OCI-LY3 (cell line): ENCODE measurements at regions not wholly inside any gene's neighbourhood (a gene's known extent, or its start where the extent isn't known, plus 50 kb on each side); places are given as distances from the start of the nearest gene placed in this dataset.

Experiments used
- EZH2phosphoT487 ChIP-seq: fragments of 200-600 bp; shearing (Covaris generic); IDR thresholded peaks from 2 replicates; pipeline ENCODE4 v1.6.1; 2018; ENCODE audit warnings: antibody characterized with exemption, mixed run types, low read depth
- TF ChIP-seq, protein P1 (sequence below): fragments of 200-600, 300-600 bp; sonication (generic); IDR thresholded peaks from 2 replicates; pipeline ENCODE4 v1.5.1; 2014; ENCODE audit warnings: antibody characterized with exemption, low read length, low read depth

DNA sequence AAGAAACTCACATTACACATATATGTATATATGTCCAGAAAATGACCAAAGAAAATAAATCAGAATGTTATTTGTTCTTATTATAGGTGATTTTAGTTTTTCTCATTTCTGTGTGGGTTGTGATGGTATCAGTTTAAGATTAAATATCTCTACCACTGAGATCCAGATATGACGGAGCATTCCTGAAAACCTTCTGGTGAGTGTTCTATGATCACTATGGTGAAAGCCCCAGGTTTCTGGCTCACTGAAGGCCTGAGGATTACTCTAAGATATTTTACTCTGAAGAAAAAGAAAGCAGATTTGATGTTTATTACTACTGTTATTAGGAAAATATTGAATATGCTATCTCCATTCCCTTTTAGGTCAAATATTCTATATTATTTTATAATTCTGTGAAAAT lies 62.8 kb upstream of the L3MBTL3 start:
- TF ChIP-seq, protein P1, sequence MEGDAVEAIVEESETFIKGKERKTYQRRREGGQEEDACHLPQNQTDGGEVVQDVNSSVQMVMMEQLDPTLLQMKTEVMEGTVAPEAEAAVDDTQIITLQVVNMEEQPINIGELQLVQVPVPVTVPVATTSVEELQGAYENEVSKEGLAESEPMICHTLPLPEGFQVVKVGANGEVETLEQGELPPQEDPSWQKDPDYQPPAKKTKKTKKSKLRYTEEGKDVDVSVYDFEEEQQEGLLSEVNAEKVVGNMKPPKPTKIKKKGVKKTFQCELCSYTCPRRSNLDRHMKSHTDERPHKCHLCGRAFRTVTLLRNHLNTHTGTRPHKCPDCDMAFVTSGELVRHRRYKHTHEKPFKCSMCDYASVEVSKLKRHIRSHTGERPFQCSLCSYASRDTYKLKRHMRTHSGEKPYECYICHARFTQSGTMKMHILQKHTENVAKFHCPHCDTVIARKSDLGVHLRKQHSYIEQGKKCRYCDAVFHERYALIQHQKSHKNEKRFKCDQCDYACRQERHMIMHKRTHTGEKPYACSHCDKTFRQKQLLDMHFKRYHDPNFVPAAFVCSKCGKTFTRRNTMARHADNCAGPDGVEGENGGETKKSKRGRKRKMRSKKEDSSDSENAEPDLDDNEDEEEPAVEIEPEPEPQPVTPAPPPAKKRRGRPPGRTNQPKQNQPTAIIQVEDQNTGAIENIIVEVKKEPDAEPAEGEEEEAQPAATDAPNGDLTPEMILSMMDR: no peak
- TF ChIP-seq EZH2phosphoT487: no peak
